Aorta (tissue), 5 donors: ENCODE measurements at regions not wholly inside any gene's neighbourhood (a gene's known extent, or its start where the extent isn't known, plus 50 kb on each side); places are given as distances from the start of the nearest gene placed in this dataset.

Source experiments
- ATAC-seq: fragments of 200-7000 bp; cut with Tn5 transposase; one replicate; pipeline ENCODE4 v1.9.1; 2022; ENCODE audit warnings: moderate library complexity; ENCODE audit not compliant: low FRiP score
- DNase-seq, 2 donors: peaks; one replicate each; pipeline ENCODE4 v3.0.0-alpha.2; 2020
- H3K27ac ChIP-seq, 2 donors: one replicate each; pipeline ENCODE4 v1.5.1; 2013; ENCODE audit warnings: low read length in 2 of 2, mild to moderate bottlenecking in 2 of 2, moderate library complexity in 2 of 2, control low read depth in 1 of 2, inconsistent platforms in 1 of 2, low read depth in 1 of 2
- H3K27me3 ChIP-seq, 2 donors: one replicate each; pipeline ENCODE4 v1.6.1; 2013; ENCODE audit warnings: control low read depth in 1 of 2, low read length in 1 of 2, mild to moderate bottlenecking in 1 of 2, moderate library complexity in 1 of 2; ENCODE audit not compliant: insufficient read depth in 2 of 2, control insufficient read depth in 1 of 2
- H3K36me3 ChIP-seq, 2 donors: one replicate each; pipeline ENCODE4 v1.6.1; 2013; ENCODE audit warnings: control low read depth in 1 of 2, low read length in 1 of 2, mild to moderate bottlenecking in 1 of 2; ENCODE audit not compliant: insufficient read depth in 2 of 2, control insufficient read depth in 1 of 2
- H3K4me1 ChIP-seq, 2 donors: one replicate each; pipeline ENCODE4 v1.6.1; 2013; ENCODE audit warnings: low read length in 2 of 2, control low read depth in 1 of 2, mild to moderate bottlenecking in 1 of 2, moderate library complexity in 1 of 2; ENCODE audit not compliant: insufficient read depth in 2 of 2, control insufficient read depth in 1 of 2
- H3K4me3 ChIP-seq, 2 donors: one replicate each; pipeline ENCODE4 v1.5.1; 2013; ENCODE audit warnings: low read length in 2 of 2, control low read depth in 1 of 2, mild to moderate bottlenecking in 1 of 2
- H3K9me3 ChIP-seq: one replicate; pipeline ENCODE4 v1.6.1; 2013; ENCODE audit warnings: mild to moderate bottlenecking, low read length; ENCODE audit not compliant: control insufficient read depth
- WGBS, 2 donors: extraction: QIAGEN DNeasy Blood & Tissue Kit; methylation state at CpG; one replicate each; pipeline ENCODE4 v1.1.7; 2013; 5-methylcytosine and 5-hydroxymethylcytosine counted together
- intact Hi-C, 2 donors: fragments of 100-400 bp; cut with DNase I; formaldehyde crosslinking; loops; one replicate each; pipeline versions ENCODE4 v1.14.2 to v1.15.0; 2022
- donor health status: healthy with polysubstance abuse.
- donor health status: Bipolar disorder and iron deficiency.
- donor health status: DM: no; HTN: no; CAD: no.
- donor health status: DM: no; HTN: no; CAD: no.
- donor health status: DM: yes; HTN: yes; CAD: no.

DNA sequence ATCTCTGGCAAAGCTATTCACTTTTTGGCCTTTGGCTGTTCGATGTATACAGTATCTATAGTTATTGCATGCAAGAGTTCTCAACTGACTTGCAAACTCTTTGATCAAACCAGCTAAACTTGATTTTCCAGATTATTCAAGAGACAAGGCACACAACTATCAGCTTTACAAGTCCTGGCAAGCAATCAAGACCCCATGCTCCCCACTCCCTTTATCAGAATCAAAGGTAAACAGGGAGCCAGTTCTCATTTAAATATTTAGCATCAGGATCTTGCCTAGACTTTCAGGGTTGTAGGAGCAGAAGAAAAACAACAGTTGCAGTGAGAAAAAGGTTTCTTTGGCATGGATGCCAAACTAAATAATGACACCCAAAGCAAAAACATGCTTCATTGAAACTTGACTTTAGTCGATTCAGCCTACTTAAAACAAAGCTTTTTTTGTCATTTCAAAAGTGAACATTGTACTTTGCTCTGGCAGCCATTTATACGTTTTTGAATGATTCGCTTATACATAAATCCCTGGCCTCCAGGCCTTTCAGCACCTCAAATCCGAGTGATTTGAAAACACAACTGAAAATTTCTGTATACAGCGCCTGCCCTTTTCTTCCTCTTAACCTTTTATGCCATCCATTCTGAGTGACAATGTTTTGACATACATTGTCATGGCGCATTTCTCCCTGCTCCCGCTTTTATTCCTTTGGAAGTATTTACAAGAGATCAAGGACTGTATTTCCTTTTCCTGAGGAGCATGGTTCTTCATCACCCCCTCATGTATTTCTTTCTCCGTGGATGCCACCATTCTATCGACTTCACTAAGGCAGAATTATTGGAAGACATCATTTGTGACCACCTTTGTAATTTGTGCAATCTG is 340.8 kb downstream of the KLF5 start:
- intact Hi-C loops = no loop called here
- no peak for ATAC-seq
- H3K36me3 ChIP-seq = no peaks in the 10 kb centered on the region
- no peak overlapping the region for H3K4me3 ChIP-seq
- WGBS, 2 donors = 40 to 49% methylated on average over 10 of the region's 10 CpGs
- no peak overlapping the region for H3K27ac ChIP-seq
- H3K9me3 ChIP-seq = peaks cover 1% of the 10 kb centered on the region
- H3K27me3 ChIP-seq = no peaks in the 10 kb centered on the region
- H3K4me1 ChIP-seq = no peaks in the 10 kb centered on the region
- no peak for DNase-seq

GRCh38 chr13:73397496-73398305 is 338.9 kb downstream of the KLF5 start:
- Histone ChIP-seq H3K4me3 (no peak overlapping the region), H3K9me3 (peaks cover 1% of the 10 kb centered on the region), H3K4me1 (no peaks in the 10 kb centered on the region), H3K27ac (no peak overlapping the region), H3K27me3 (no peaks in the 10 kb centered on the region), H3K36me3 (no peaks in the 10 kb centered on the region)
- ATAC-seq (no peak), DNase-seq (no peak)
- 66 to 70% methylated on average over 8 of the region's 8 CpGs for WGBS, 2 donors
- intact Hi-C loops = no loop called here

DNA sequence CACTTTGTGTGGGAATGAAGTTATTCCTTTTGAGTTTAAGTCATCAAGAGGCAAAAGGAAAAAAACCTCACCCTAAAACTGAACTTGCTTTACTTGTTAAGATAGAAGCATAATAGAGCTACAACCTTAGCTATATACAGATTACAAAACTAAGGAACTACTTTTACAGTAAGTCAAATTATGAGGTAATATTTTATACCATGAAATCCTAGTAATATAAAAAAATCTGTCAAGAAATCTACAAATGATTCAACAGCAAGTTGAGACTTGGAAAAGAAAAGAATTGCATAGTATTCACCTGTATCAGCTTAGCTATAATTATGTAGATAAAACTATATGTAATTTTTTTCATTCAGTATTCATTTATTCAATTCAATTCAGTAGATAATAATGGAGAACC is 335.3 kb downstream of the KLF5 start:
- Histone ChIP-seq H3K4me1 (no peaks in the 10 kb centered on the region), H3K27ac (no peak overlapping the region), H3K4me3 (no peak overlapping the region), H3K36me3 (no peaks in the 10 kb centered on the region), H3K27me3 (no peaks in the 10 kb centered on the region), H3K9me3 (peaks cover 3% of the 10 kb centered on the region)
- DNase-seq (no peak), ATAC-seq (no peak)
- intact Hi-C loops = no loop called here

- ATAC-seq (no peak), DNase-seq (no peak)
- intact Hi-C loops = no loop called here
- Histone ChIP-seq H3K4me3 (no peak overlapping the region), H3K27me3 (no peaks in the 10 kb centered on the region), H3K9me3 (peaks cover 3% of the 10 kb centered on the region), H3K27ac (no peak overlapping the region), H3K4me1 (no peaks in the 10 kb centered on the region), H3K36me3 (no peaks in the 10 kb centered on the region)
- 92 to 93% methylated on average over 2 of the region's 2 CpGs for WGBS, 2 donors
These were observed 331.3 kb downstream of the KLF5 start for GRCh38 chr13:73390100-73390499.

DNA sequence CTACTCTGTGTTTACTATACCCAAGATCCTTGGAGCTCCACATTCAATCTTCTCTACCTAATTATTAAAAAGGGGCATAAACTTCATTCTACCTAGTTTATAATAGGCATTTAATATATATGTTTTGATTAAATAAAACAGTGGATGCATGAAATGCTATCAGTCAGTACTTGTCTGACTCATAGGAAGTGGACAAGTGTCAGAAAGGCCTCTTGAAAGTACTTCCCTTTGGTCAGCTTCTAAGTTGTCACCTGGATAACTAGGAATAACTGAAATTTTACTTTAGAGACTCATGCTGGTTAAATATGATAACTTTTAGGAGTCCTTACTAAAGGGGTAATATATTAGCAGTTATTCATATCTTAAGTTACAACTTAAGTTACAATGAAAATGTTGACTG is 329.8 kb downstream of the KLF5 start:
- Histone ChIP-seq H3K36me3 (no peaks in the 10 kb centered on the region), H3K4me3 (no peak overlapping the region), H3K27me3 (no peaks in the 10 kb centered on the region), H3K9me3 (peaks cover 2% of the 10 kb centered on the region), H3K27ac (no peak overlapping the region), H3K4me1 (no peaks in the 10 kb centered on the region)
- intact Hi-C loops = no loop called here
- ATAC-seq (no peak), DNase-seq (no peak)

DNA sequence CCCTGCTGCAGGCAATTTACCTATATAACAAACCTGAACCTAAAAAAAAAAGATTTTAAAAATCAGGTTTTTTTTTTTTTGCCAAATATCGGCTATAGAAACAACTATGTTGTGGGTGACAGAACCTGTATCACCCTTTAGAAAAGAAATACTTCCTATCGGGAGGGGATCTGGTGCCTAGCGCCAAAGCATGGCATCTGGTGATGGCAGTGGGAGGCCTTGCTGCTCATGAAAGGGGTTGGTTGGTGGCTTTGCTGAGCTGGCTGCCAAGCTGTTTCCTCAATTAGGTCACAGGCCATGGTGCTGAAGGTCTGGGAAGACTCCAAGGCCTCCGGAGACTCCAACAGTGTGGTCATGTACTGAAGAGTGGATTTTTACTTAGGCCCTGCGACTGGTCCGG is 328.5 kb downstream of the KLF5 start:
- Histone ChIP-seq H3K27ac (no peak overlapping the region), H3K27me3 (no peaks in the 10 kb centered on the region), H3K4me1 (no peaks in the 10 kb centered on the region), H3K4me3 (no peak overlapping the region), H3K9me3 (peaks cover 2% of the 10 kb centered on the region), H3K36me3 (no peaks in the 10 kb centered on the region)
- DNase-seq (no peak), ATAC-seq (no peak)
- intact Hi-C loops = no loop called here
- 83 to 90% methylated on average over 6 of the region's 6 CpGs for WGBS, 2 donors

- intact Hi-C loops = no loop called here
- no peak for ATAC-seq
- Histone ChIP-seq H3K4me3 (no peak overlapping the region), H3K9me3 (peaks cover 2% of the 10 kb centered on the region), H3K4me1 (no peaks in the 10 kb centered on the region), H3K36me3 (no peaks in the 10 kb centered on the region), H3K27ac (no peak overlapping the region), H3K27me3 (no peaks in the 10 kb centered on the region)
- no peak for DNase-seq
These were observed 327.0 kb downstream of the KLF5 start for GRCh38 chr13:73385848-73386247.

GRCh38 chr13:73372666-73373627 is 314.1 kb downstream of the KLF5 start:
- 79 to 86% methylated on average over 5 of the region's 5 CpGs for WGBS, 2 donors
- Histone ChIP-seq H3K4me1 (no peaks in the 10 kb centered on the region), H3K36me3 (no peaks in the 10 kb centered on the region), H3K4me3 (no peak overlapping the region), H3K27me3 (peaks cover 0 to 1% of the 10 kb centered on the region in 2 donors), H3K9me3 (peaks cover 3% of the 10 kb centered on the region), H3K27ac (no peak overlapping the region)
- no peak for DNase-seq
- ATAC-seq = no peak
- intact Hi-C loops = no loop called here
